ENCODE measurements at regions not wholly inside any gene's neighbourhood (a gene's known extent, or its start where the extent isn't known, plus 50 kb on each side); places are given as distances from the start of the nearest gene placed in this dataset.

DNA sequence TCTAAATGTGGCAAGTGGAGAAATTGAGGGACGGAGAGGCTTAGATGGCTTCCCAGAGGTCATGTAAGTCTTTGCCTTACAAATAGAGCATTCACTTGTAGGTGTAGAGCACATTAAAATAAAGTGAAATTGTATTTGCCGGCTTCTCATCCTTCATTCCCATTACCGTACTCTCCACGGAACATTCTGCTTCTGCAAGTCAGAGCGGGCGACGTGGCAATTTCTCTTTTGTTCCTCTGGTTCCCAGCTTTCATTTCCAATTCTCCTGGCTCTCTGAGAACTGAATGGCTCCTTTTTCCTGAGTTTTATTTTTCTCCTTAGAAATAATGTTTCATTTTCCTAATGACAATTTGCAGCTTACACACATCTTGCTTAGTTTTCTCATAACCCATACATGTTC, 51.3 kb upstream of the PFKP start:
- no peak for DNase-seq

DNA sequence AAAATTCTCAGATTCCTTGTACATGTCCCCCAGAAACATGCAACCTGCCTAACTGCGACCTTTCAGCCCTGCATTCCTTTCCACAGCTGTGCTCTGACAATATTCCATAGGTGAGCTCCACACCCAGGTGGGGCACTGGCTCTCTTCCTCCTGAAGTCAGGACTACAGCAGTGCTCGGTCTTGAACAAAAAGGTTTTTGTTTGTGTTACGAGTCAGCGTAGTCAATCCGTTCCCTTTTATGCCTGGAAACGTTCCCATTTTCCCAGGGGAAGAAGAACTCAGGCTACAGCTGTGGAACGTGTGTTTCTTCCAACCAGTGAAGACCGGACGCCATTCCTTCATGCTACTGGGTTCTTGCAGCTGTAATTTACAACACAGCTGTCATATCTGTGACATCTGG, 52.4 kb upstream of the PFKP start:
- DNase-seq, result no peak

DNA sequence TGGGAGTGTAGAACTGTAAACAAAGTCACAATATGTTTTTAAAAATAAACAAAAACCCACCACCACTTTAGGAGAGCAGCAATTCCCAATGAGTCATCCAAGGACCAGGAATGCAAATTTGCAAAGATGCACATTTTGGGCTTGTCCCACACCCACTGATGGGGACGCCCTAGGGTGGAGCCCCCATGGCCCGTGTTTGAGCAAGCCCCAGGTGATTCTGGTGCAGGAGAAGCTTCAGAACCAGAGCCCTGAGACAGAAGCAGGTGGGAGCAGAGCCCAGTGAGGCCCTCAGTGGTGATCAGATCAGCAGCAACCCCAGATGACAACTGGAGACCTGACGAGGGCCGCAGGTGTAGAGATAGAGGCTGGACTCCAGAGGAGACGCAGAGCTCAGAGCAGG, 55.1 kb upstream of the PFKP start:
- DNase-seq, result no peak

DNA sequence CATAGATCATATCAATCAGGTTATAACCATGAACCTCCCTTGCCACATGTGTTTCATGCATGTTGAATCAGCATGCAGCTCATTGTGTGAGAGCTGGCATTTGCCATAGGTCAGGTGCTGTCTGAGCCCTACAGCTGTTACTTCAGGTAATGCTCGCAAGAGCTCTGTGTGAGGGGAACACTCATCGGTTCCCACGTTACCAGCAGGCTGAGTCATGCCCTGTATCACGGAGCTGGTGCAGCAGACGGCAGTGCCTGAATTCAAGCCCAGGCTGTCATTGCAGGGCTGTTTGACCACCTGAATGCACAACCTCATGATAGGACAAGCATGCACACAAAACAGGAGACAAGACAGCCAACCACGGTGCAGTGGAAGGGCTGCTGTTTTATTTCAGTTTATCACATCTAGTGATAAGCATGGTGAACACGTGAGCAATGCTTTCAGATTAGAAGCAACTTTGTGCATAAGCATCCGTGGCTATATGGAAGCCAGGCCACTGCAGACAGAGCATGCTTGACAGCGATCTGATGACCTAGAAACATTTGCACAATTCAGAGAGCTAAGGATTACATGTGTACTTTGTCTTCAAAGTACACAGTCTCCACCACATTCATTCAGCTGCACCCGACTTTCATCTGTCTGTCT, 56.4 kb upstream of the PFKP start:
- no peak for DNase-seq

DNA sequence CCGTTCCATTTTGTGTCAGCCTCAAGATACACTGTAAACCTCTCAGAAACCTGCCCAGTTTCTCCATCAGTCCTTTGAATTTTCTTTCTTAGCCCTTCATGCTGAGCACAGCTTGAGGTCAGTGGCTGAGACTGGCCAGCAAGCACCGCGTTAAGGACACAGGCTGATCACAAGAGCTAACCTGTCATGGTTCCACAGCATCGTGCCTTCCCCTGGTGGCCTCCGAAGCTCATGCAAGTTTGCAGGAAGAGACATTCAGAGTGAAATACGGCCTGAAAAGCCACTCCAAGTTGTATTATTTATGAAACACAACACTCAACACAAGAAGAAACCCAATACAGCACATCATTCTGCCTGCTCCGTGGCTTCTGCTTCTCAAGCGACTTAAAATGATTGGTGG, 57.0 kb upstream of the PFKP start:
- DNase-seq, result no peak

DNA sequence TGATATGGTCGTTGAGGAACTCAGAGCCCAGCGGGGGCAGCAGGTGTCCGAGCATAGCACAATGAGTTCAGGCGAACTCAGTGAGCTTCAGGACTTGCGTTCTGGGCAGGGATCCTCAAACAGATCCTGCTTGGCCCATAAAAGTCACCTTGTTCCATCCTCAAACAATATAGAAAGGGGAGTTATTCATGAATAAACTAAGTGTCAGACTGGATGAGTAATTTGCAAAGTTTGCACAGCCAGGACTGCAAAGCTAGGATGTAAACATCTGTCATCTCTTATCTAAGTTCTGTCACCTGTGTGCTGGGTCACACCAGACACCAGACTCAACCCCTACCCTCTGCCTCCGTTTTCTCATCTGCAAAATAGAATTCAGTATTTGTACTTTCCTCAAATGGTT, 58.0 kb upstream of the PFKP start:
- DNase-seq, result no peak

DNA sequence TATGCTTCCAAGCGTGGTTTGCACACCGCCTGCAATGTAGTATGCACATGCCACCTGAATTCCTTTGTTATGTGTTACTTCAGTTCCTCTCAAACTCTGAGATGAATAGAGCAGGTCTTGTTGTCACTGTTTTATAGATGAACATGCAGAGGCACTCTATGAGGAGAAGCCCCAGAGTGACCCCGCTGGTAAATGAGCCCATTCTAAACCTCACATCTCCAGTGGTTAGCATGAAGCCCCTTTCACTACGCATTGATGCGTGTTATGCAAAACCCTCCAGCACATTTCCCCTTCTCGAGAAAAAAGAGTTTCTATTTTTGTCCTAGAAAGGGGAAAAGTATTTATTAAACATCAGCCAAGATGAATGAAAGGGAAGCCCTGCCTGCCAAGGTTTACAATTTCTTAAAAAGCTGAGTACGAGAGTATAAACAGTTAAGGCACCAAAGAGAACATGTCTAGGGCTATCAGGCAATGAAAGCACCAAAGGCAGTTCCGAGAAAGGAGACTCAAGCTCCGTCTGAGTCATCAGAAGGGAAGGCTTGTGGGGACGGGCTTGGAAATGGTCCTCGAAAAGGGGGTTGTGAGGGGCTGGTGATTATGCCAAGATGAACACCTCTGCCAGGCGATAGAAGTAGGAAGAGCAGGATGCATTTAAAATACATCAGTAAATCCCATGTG, 58.7 kb upstream of the PFKP start:
- DNase-seq, result no peak

DNA sequence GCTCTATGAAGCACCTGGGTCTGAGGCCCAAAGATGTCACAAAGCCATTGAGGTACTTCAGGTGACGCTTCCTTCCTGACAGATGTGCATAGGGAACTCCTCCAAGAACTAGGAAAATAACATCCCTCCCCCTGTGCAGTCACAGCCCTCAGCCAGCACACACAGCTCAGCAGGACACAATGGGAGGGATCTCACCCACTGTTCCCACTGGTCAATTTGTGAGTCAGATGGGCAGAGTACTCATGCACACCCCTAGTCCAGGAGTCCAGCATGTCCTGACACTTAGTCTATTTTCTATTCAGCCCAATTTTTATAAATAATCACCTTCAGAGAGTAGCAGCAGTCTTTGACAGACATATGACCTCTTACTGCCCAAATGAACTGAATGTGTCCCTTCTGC, 60.7 kb upstream of the PFKP start:
- DNase-seq, result no peak

DNA sequence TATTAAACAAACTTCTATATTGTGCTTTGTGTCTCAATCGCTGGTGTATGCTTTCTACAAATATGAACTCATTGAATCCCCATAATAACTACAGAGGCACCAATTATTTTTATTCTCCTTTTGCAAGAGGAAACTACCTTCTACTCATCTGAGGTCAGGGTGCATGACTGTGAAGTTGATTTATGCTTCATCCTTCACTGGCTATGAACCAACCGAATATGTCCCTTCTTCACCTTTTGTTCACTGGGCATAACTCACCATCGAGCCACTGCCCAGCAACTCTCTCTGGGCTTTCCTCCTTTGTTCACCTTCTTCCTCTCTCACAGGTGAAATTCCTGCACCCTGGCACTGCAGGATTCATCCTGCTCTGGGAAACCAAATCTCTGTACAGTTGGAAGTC, 61.3 kb upstream of the PFKP start:
- DNase-seq, result no peak

DNA sequence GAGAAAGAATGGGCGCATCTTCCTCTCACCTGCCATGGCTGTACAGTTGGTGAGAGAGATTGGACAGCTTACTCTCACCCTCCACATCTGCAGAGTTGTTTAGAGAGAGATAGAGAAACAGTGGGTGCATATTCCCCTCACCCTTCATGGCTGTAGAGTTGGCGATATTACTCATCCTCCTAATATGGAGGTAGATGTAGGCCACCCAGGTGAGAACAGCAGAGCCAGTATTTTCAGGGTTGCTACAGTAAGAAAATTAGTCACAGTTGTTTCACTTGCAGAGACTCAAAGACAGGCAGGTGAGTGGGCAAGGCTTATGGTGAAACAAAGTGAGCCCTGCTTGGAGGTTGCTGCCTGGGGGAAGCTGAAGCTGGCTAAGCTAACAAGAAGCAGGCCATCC, 65.0 kb upstream of the PFKP start:
- no peak for DNase-seq

DNA sequence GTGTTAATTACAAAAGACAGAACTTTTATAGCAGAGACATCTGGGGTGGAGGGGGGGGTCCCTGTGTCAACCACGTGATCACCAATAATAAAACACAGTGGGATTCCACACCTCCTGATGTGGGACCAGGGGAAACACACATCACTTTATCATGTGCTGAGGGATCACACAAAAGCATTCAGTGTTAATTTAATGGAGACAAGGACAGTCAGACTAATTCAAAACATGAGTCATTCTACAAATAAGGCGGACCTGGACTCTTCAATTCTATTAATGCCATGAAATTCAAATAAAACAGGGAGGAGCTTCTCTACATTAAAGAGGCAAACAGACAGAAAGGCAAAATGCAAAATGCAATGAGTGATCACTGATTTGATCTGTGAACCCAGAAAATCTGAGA, 67.3 kb upstream of the PFKP start:
- no peak for DNase-seq

DNA sequence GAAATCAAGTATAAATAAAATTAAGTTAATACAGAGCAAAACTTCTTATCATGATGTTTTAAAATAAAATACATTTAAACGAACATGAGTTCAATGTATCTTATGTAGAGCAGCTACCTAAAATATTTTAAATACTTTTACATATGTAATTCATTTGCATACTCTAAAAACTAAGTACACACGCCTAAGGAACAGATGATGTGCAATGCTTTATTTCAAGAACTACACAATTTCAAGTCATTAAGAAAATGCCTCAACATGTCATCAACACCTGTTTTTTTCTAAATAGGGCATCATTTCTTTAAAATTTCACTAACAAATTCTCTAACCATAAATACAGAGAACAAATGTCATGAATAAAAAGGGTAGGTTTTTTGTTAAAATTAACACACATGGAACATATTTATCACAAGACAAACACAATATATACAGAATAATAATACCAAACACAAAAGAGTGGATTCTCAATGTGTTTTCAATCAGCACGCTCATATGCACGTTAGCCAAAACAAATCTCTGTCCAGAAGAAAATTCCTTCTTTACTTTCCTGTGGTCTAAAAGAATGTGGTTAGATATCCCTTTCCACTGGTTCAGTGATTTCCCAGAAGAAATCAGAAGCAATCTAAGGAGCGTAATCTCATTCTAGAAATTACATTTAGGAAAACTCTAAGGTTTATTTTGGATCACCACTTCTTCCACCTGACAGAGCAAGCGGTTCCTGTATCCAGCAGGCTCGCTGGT, 73.0 kb upstream of the PFKP start:
- no peak for DNase-seq

DNA sequence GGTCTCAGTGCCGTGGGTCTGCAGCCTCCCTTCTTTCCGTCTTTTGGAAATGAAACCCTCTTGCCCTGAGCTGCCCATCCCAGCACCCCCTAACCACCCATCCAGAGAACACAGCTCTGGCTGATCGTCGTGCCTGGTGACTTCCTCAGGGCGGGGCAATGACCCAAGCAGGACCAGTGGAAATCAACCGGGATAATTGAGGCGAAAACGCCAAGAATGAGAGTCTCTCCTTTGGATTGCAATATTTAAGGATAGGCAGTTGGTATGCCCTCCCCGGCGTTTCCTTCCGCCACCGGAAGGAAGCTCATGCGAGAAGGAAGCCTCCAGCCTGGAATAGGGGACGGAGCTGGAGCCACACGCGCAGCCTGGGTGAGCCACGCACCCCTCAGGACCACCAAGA, 73.7 kb upstream of the PFKP start:
- no peak for DNase-seq

DNA sequence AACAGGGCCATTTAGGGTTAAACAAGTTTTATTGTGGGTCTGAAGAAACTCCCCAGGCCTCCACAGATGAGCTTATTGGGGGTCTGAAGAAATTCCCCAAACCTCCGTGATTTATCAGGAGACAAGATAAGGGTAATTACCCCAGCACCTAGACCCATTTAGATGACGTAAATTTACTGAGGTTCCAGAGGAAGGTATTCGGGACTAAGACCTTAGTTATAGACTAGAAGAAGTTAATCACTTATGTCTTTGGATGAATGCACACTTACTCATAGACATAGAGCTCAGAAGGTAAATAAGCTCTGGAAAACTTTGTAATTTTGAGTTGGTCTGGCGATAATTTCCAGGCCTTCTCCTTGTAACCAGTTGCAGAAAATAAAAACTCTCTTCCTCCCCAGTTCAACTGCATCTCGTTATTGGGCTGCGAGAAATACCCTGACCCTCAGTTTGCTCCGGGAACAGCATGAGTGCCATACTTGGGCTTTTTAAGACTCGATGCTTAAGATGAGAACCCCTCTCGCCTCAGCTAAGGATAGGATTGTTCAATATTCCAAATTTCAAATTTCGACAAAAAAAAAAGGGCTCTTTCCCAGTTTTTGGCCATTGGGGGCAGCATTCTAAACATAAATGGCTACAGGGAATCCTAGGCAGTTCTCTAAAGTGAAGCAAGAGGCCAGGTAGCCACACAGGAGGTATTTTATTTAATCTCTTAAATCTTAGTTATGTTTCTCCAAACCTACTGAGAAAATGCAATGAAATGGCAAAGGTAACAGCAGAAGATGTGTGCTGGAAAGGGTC, 74.7 kb upstream of the PFKP start:
- DNase-seq, result no peak

DNA sequence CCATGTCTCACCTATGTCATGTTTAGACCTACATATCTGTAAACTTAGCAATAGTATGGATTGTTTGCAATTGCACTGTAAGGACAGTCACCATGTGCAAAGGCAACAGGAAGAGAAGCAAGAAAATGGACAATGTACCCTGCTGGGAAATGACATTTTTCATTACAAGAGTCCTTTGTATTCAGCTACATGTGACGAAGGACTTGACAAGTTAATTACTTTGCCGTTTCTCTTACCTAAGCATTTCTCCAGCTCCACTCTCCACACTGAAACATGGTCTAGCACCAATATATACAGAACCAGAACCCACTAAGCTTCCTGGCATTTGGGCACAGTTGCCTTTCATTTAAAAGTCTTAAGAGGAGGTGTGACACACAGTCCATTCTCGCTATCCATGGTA, 76.6 kb upstream of the PFKP start:
- DNase-seq, result no peak

DNA sequence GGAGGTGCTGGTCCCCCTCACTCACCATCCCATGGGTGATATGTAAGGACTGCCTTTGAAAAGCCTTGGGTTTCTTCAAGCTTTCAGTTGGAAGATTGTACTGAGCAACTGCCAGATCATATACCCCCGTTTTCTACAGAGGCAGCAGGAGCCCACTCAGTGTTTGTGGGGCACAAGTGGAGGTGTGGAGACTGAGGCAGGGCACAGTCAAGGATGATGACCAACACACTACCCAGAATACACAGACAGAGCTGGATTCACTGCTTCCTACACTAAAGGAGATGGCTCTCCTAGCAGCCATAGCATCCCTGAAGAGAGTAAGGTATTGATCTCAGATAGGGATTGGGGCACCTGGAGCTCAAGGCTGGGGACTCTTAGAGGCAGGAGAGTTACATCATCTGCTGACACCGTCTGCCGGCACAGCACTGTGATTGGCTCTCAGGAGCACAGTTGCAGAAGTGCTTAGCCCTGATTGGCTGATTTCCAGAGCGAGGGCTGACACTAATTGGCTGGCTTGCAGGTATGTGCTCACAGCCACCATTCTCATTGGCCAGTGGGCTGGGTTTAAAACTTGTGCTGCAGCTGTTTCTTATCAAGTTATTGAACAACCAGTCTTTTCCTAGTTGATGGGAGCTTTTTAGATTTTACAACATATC, 77.9 kb upstream of the PFKP start:
- no peak for DNase-seq

DNA sequence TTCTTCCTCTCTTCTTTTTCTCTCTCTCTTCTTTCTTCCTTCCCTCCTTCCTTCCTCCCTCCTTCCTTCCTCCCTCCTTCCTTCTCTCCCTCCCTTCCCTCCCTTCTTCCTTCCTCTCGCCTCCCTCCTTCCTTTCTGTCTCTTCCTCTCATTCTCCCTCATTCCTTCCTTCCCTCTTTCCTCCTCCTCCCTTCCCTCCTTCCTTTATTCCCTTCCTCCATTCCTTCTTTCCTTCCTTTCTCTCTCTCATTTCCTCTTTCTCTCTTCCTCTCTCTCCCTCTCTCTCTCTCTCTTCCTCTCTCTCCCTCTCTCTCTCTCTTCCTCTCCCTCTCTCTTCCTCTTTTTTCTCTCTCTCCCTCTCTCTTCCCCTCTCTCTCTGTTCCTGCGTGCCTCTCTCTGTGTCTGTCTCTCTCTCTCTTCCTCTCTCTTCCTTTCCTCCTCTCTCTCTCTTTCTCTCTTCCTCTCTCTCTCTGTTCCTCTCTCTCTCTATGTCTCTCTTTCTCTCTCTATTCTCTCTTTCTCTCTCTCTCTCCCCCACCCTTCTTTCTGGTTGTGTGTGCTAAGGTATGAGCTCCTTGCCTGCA, 80.1 kb upstream of the PFKP start:
- no peak for DNase-seq

DNA sequence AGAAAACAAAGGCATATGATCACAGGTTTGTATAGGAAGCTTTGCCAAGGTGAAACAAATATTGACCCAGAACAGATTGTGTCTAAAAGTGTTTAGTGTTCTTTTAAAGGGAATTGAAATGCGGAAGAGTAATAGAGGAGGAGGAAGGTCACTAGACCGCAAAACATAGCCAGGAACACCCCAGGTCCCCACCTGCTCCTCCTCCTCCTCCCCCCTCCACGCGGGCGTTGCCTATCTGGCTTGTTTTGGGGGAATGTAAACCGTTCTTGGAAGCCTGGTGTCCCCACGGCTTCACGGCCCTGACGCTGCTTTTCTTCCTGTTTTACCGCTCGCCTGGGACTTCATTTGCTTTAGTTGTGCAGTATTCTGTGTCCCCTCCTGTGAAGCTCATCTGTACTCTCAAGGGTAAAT, 81.0 kb upstream of the PFKP start:
- DNase-seq, result no peak

DNA sequence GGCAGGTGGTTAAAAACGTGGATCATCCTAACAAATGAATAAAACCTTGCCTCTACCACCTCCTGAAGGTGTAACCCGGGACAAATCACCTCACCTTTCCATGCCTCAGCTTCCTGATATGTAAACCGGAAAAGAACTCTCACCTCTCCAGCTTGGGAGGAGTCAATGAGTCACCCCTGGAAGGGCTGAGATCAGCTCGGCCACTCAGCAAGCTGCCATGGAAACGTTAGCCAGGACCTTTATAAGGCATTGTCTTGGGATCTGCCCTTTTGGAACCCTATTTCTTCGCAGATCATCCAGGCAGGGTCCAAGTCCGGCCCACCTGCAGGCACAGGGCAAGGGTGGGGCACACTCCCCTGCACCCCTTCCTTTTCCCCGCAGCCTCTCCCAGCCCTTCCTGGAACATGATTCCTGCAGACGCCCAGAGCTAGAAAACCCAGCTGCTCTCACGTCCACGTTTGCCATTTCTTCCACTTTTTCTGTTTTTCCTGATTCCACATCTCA, 81.6 kb upstream of the PFKP start:
- DNase-seq, result peak; percentile 2

DNA sequence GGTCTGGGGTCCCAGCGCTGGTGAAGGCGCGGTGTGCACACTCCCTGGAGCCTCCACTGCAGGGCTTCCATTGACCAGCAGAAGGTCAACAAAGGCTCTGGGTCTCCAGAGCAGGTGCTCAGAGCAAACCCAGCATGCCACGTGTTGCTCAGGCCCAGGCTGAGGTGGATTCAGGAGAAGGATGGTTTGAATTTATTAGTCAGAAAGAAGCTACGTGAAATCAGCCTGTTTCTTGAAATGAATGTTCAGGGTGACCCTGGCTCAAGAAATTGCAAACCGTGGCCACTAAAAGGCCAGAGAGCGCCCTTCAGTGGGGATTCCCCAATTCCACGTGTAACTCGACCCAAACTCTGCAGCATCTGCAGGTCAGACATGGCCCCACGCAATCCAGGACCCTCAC, 82.7 kb upstream of the PFKP start:
- no peak for DNase-seq

DNA sequence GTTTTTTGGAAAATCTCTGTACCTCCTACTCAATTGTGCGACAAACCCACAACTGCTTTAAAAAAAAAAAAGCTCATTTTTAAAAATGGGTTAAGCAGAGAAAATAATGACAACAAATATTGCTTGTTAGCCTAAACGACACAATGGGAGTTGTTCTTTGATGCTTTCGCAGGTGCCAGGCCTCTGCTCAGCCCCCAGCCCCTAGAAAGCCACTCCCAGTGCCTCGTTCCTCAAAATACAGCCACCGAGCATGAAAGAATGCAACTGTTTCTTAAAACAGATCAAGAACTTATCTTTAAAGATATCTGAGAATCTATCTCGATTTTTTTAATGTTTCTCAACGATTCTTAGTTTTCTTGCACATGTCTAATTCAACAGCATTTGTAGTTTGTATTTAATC, 85.2 kb upstream of the PFKP start:
- no peak for DNase-seq

DNA sequence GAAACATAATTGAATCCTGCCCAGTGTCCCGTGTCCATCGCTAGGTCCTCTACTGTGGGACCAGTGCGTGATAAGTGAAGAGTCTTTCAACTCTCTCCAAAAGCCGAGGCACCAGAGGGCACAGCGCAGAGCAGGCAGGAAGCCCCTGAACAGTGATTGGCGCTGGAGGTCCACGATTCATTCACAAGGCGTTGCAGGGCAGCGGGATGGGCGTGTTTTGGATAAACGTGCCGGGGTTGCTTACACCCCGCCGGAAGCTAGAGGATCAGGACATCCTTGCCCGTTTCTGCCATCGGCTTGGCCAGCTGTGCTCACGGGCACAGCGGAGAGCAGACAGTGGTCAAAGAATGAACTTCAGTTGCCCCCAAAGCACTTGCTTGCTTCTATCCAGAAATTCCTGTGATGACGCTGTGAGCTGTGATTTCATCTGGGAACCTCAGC, 86.0 kb upstream of the PFKP start:
- no peak for DNase-seq
